ENCODE measurements at regions not wholly inside any gene's neighbourhood (a gene's known extent, or its start where the extent isn't known, plus 50 kb on each side); places are given as distances from the start of the nearest gene placed in this dataset.

DNA sequence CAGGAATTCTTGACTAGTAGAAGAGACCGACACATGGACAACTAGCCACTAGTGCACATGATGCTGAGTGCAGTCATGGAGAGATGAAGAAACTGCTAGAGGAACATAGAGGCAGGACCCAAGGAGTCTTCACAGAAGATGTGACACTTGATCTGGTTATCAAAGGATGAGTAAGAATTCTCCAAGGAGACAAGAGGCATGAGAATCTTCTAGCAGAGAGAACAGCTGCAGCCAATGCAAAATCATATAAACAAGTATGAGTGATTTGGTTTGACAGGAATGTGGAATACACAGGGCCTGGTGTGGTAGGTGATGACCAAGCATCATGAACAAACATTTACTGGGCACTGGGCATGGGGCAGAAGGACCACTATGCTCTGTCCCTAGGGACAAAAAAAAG, 140.9 kb upstream of the CTTNBP2NL start:
- Histone ChIP-seq H3K14ac (ENCODE audit: insufficient read depth, low read length) (no peak overlapping the region), H4K20me1 (ENCODE audit: control insufficient read depth, insufficient read depth, insufficient read length) (no peaks in the 10 kb centered on the region), H2AK5ac (ENCODE audit: insufficient read length, low read length) (no peak overlapping the region), H3K18ac (ENCODE audit: insufficient read length, low read depth, low read length) (no peak overlapping the region), H3K9ac (ENCODE audit: extremely low read depth, insufficient read length, low read length) (no peak overlapping the region), H4K5ac (ENCODE audit: insufficient read length, low read depth, low read length) (no peak overlapping the region), H4K8ac (replicated peaks; ENCODE audit: insufficient read length, low read depth, low read length) (no peak overlapping the region), H4K91ac (ENCODE audit: insufficient read length, low read depth, low read length) (no peak overlapping the region), H2BK20ac (ENCODE audit: low read depth, low read length, poor library complexity, severe bottlenecking) (no peak overlapping the region), H2BK120ac (ENCODE audit: low read depth, low read length, poor library complexity, severe bottlenecking) (no peak overlapping the region), H3K4me1 (ENCODE audit: insufficient read depth, low read length) (no peaks in the 10 kb centered on the region), H3K27me3 (ENCODE audit: insufficient read depth, low read length) (no peaks in the 10 kb centered on the region), H3K4me2 (ENCODE audit: insufficient read depth, insufficient read length, low read length) (no peak overlapping the region), H3K27ac (ENCODE audit: insufficient read length, low read depth, low read length) (no peak overlapping the region), H3K4ac (ENCODE audit: low read depth, low read length) (no peak overlapping the region), H3K23ac (ENCODE audit: insufficient read length, low read depth, low read length) (no peak overlapping the region), H3K56ac (ENCODE audit: insufficient read length, low read depth, low read length) (no peak overlapping the region), H3K9me3 (ENCODE audit: control insufficient read depth, low read depth, low read length) (no peaks in the 10 kb centered on the region), H3K79me1 (ENCODE audit: insufficient read depth, low read depth, low read length, poor library complexity, severe bottlenecking) (no peaks in the 10 kb centered on the region), H2AFZ (ENCODE audit: low read length) (no peak overlapping the region), H2BK15ac (ENCODE audit: low read depth, low read length) (no peak overlapping the region), H2BK5ac (ENCODE audit: insufficient read length, low read length) (no peak overlapping the region), H2BK12ac (ENCODE audit: insufficient read length, low read depth, low read length) (no peak overlapping the region), H3T11ph (ENCODE audit: low read length) (no peak overlapping the region), H3K79me2 (ENCODE audit: insufficient read depth, low read length) (no peaks in the 10 kb centered on the region), H3K23me2 (ENCODE audit: insufficient read length, low read depth, low read length, poor library complexity, severe bottlenecking) (no peaks in the 10 kb centered on the region)
- DNase-seq: no peak
- Mint-ChIP-seq H3K4me3 (no peak overlapping the region), H3K9me3 (no peaks in the 10 kb centered on the region), H3K27me3 (ENCODE audit: low read depth) (peaks cover 11% of the 10 kb centered on the region), H3K36me3 (ENCODE audit: insufficient read depth in 1 of 3, low read depth in 3 of 3) (no peaks in the 10 kb centered on the region), H3K4me1 (peaks cover 8% of the 10 kb centered on the region in 2 experiments), H3K27ac (no peak overlapping the region)
- no CpG with 5 or more reads among the region's 1 CpG for WGBS (ENCODE audit: extremely low coverage, insufficient read length, low lambda C conversion rate)
- TF ChIP-seq, protein P1, sequence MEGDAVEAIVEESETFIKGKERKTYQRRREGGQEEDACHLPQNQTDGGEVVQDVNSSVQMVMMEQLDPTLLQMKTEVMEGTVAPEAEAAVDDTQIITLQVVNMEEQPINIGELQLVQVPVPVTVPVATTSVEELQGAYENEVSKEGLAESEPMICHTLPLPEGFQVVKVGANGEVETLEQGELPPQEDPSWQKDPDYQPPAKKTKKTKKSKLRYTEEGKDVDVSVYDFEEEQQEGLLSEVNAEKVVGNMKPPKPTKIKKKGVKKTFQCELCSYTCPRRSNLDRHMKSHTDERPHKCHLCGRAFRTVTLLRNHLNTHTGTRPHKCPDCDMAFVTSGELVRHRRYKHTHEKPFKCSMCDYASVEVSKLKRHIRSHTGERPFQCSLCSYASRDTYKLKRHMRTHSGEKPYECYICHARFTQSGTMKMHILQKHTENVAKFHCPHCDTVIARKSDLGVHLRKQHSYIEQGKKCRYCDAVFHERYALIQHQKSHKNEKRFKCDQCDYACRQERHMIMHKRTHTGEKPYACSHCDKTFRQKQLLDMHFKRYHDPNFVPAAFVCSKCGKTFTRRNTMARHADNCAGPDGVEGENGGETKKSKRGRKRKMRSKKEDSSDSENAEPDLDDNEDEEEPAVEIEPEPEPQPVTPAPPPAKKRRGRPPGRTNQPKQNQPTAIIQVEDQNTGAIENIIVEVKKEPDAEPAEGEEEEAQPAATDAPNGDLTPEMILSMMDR (conservative IDR thresholded peaks at IDR 0.05): no peak

All from H9 (cell line).